ENCODE measurements at regions not wholly inside any gene's neighbourhood (a gene's known extent, or its start where the extent isn't known, plus 50 kb on each side); places are given as distances from the start of the nearest gene placed in this dataset.

GRCh38 chr17:56047331-56047730 lies 105.9 kb upstream of the ANKFN1 start:
- no peaks in the 10 kb centered on the region for H3K4me1 ChIP-seq
- intact Hi-C loops (cut with DNase I): no loop called here
- no peaks in the 10 kb centered on the region for H3K27me3 ChIP-seq (ENCODE audit: low read depth)
- no peaks in the 10 kb centered on the region for H3K36me3 ChIP-seq
- H3K9me3 ChIP-seq: no peaks in the 10 kb centered on the region
- ATAC-seq (no peak), DNase-seq (no peak)
- no peak overlapping the region for H3K4me3 ChIP-seq
- no peak overlapping the region for H3K27ac ChIP-seq
- no peak for TF ChIP-seq CTCF (IDR thresholded peaks at IDR 0.05)

GRCh38 chr17:56057869-56058268 lies 95.4 kb upstream of the ANKFN1 start:
- no peak for ATAC-seq
- Histone ChIP-seq H3K4me3 (no peak overlapping the region), H3K36me3 (no peaks in the 10 kb centered on the region), H3K27ac (no peak overlapping the region), H3K9me3 (peaks cover 11% of the 10 kb centered on the region), H3K27me3 (ENCODE audit: low read depth) (no peaks in the 10 kb centered on the region), H3K4me1 (no peaks in the 10 kb centered on the region)
- intact Hi-C loops (cut with DNase I): no loop called here
- TF ChIP-seq CTCF (IDR thresholded peaks at IDR 0.05): no peak
- no peak for DNase-seq

GRCh38 chr17:56064506-56064905 lies 88.8 kb upstream of the ANKFN1 start:
- Histone ChIP-seq H3K4me3 (no peak overlapping the region), H3K36me3 (no peaks in the 10 kb centered on the region), H3K27me3 (ENCODE audit: low read depth) (no peaks in the 10 kb centered on the region), H3K9me3 (no peaks in the 10 kb centered on the region), H3K4me1 (no peaks in the 10 kb centered on the region), H3K27ac (no peak overlapping the region)
- intact Hi-C loops (cut with DNase I): no loop called here
- ATAC-seq (no peak), DNase-seq (no peak)
- no peak for TF ChIP-seq CTCF (IDR thresholded peaks at IDR 0.05)

- no peak for DNase-seq
- TF ChIP-seq CTCF (IDR thresholded peaks at IDR 0.05): no peak
Observed at GRCh38 chr17:56074361-56074890, 78.8 kb upstream of the ANKFN1 start.

GRCh38 chr17:56076980-56077379 lies 76.3 kb upstream of the ANKFN1 start:
- no peaks in the 10 kb centered on the region for H3K36me3 ChIP-seq
- ATAC-seq (no peak), DNase-seq (no peak)
- no peak for TF ChIP-seq CTCF (IDR thresholded peaks at IDR 0.05)
- H3K27ac ChIP-seq: no peak overlapping the region
- no peaks in the 10 kb centered on the region for H3K27me3 ChIP-seq (ENCODE audit: low read depth)
- intact Hi-C loops (cut with DNase I): no loop called here
- H3K9me3 ChIP-seq: peaks cover 6% of the 10 kb centered on the region
- H3K4me1 ChIP-seq: no peaks in the 10 kb centered on the region
- H3K4me3 ChIP-seq: no peak overlapping the region

More at GRCh38 chr17:56074361-56074890, 78.8 kb upstream of the ANKFN1 start:
- no peak for ATAC-seq
- peaks cover 6% of the 10 kb centered on the region for H3K9me3 ChIP-seq
- H3K36me3 ChIP-seq: no peaks in the 10 kb centered on the region
- intact Hi-C loops (cut with DNase I): no loop called here
- H3K27ac ChIP-seq: no peak overlapping the region
- no peaks in the 10 kb centered on the region for H3K27me3 ChIP-seq (ENCODE audit: low read depth)
- H3K4me3 ChIP-seq: no peak overlapping the region
- no peaks in the 10 kb centered on the region for H3K4me1 ChIP-seq

- Histone ChIP-seq H3K27ac (no peak overlapping the region), H3K36me3 (no peaks in the 10 kb centered on the region), H3K4me1 (no peaks in the 10 kb centered on the region), H3K4me3 (no peak overlapping the region), H3K9me3 (no peaks in the 10 kb centered on the region), H3K27me3 (ENCODE audit: low read depth) (no peaks in the 10 kb centered on the region)
- DNase-seq (no peak), ATAC-seq (no peak)
- no peak for TF ChIP-seq CTCF (IDR thresholded peaks at IDR 0.05)
- intact Hi-C loops (cut with DNase I): no loop called here
Observed at GRCh38 chr17:56083475-56083874, 69.8 kb upstream of the ANKFN1 start.

All from lower lobe of right lung (tissue), 2 donors.